T-helper 1 cell treated with Interleukin-12 subunit alpha and Interleukin-12 subunit beta and Interleukin-4 antibody, amounts not matched to agents 30 μg/mL and 1 μg/mL, for 36 hours (primary cell): ENCODE measurements at regions not wholly inside any gene's neighbourhood (a gene's known extent, or its start where the extent isn't known, plus 50 kb on each side); places are given as distances from the start of the nearest gene placed in this dataset.

Experiments
- H3K27ac Mint-ChIP-seq: one replicate; pipeline ENCODE4 v1.8.0; 2021; ENCODE audit warnings: mild to moderate bottlenecking, mixed read lengths
- H3K27me3 Mint-ChIP-seq: one replicate; pipeline ENCODE4 v1.8.0; 2021; ENCODE audit warnings: low read depth, mixed read lengths
- H3K36me3 Mint-ChIP-seq: one replicate; pipeline ENCODE4 v1.8.0; 2021; ENCODE audit warnings: low read depth, mixed read lengths
- H3K4me1 Mint-ChIP-seq: one replicate; pipeline ENCODE4 v1.8.0; 2021; ENCODE audit warnings: low read depth, mixed read lengths
- H3K4me3 Mint-ChIP-seq: one replicate; pipeline ENCODE4 v1.8.0; 2021; ENCODE audit warnings: mild to moderate bottlenecking, moderate library complexity, mixed read lengths
- H3K9me3 Mint-ChIP-seq: one replicate; pipeline ENCODE4 v1.8.0; 2021; ENCODE audit warnings: mixed read lengths

GRCh38 chr12:92196368-92196767 lies 50.7 kb upstream of the BTG1 start:
- Mint-ChIP-seq H3K27me3 (no peaks in the 10 kb centered on the region), H3K9me3 (peaks cover 22% of the 10 kb centered on the region), H3K36me3 (peaks cover 9% of the 10 kb centered on the region), H3K4me3 (no peak overlapping the region), H3K27ac (no peak overlapping the region), H3K4me1 (peaks cover 5% of the 10 kb centered on the region)
